Peyer's patch (tissue), 4 donors: ENCODE measurements at regions not wholly inside any gene's neighbourhood (a gene's known extent, or its start where the extent isn't known, plus 50 kb on each side); places are given as distances from the start of the nearest gene placed in this dataset.

Source experiments
- CTCF ChIP-seq, 6 experiments: fragments of 450-650 bp in 4 of 6; fragments of 200-600 bp in 2 of 6; sonication (generic) in 1 of 6; IDR thresholded peaks; one replicate each; pipeline ENCODE4 v1.5.1; 2017 to 2019; ENCODE audit warnings: antibody characterized with exemption in 6 of 6, mild to moderate bottlenecking in 3 of 6, moderate library complexity in 1 of 6
- POLR2A ChIP-seq, 2 donors: fragments of 450-650 bp; IDR thresholded peaks; one replicate each; pipeline ENCODE4 v1.5.1; 2017; ENCODE audit warnings: antibody characterized with exemption in 2 of 2, mild to moderate bottlenecking in 2 of 2, moderate library complexity in 2 of 2

DNA sequence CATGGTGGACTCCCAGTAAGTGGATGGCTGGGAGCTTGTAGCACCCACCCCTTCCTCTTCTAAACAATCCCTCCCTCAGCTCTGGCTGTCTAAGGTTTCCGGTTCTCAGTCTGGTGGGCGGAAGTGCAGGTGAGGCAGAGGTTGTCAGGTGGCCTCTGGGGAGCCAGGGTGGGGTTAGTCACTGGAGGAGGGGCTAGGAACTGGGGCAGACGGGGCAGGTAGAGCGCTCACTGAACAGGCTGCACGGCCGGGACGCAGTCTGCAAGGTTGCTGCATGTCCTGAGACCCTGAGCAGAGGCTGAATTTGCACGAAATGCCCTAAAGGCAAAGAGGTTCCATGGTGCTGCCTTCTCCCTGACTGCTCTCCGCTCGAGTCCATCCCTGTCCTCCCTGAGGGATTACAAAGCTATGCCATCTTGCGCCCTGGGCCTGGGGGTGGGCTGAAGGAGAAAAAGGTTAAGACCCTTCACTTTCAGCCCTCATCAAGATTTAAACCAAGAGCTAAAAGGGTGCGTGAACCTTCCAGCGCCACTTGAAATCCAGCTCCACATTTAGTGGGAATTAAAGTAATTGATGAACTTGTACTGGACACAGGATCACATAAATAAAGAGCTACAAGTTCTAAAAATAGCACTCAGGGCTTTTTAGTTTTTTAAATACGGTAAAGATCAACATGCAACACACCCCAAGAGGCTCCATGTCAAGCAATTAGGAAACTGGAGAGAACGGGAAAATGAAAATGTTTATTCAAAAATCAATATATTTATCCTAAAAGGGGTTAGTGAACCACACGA, 62.3 kb upstream of the CTBP2 start:
- TF ChIP-seq CTCF (IDR thresholded peaks at IDR 0.05): no peak
- no peak for TF ChIP-seq POLR2A (IDR thresholded peaks at IDR 0.05)
